Gastroesophageal sphincter (tissue), 4 donors: ENCODE measurements at regions not wholly inside any gene's neighbourhood (a gene's known extent, or its start where the extent isn't known, plus 50 kb on each side); places are given as distances from the start of the nearest gene placed in this dataset.

Source experiments
- ATAC-seq: fragments of 150-250 bp; one replicate; pipeline ENCODE4 v1.9.1; 2016; ENCODE audit warnings: mild to moderate bottlenecking, moderate library complexity
- H3K27ac ChIP-seq, 4 donors: fragments of 200-600 bp; sonication (generic) in 3 of 4; 1 replicate in 3 of 4; 2 replicates in 1 of 4; pipeline ENCODE4 v1.5.1; 2016 to 2019
- H3K27me3 ChIP-seq: fragments of 200-600 bp; sonication (generic); one replicate; pipeline ENCODE4 v1.5.1; 2019
- H3K36me3 ChIP-seq, 2 donors: fragments of 200-600 bp; sonication (generic); one replicate each; pipeline ENCODE4 v1.5.1; 2019; ENCODE audit warnings: control low read depth in 1 of 2
- H3K4me1 ChIP-seq, 3 donors: fragments of 200-600 bp; sonication (generic); 1 replicate in 2 of 3; 2 replicates in 1 of 3; pipeline ENCODE4 v1.5.1; 2016 to 2019; ENCODE audit warnings: control low read depth in 2 of 3
- H3K4me3 ChIP-seq, 2 donors: fragments of 200-600 bp; sonication (generic); one replicate each; pipeline ENCODE4 v1.5.1; 2019; ENCODE audit warnings: mild to moderate bottlenecking in 1 of 2, moderate library complexity in 1 of 2
- H3K9me3 ChIP-seq, 3 donors: fragments of 200-600 bp; sonication (generic); one replicate each; pipeline ENCODE4 v1.5.1; 2017 to 2019; ENCODE audit warnings: control low read depth in 2 of 3
- CTCF ChIP-seq, 4 experiments: fragments of 200-600 bp in 2 of 4; fragments of 450-650 bp in 2 of 4; sonication (generic) in 1 of 4; IDR thresholded peaks; one replicate each; pipeline ENCODE4 v1.5.1; 2017 to 2019; ENCODE audit warnings: antibody characterized with exemption in 4 of 4, mild to moderate bottlenecking in 2 of 4, moderate library complexity in 2 of 4
- EP300 ChIP-seq: sonication (generic); formaldehyde crosslinking; IDR thresholded peaks from one replicate; pipeline ENCODE4 v1.6.1; 2017; ENCODE audit warnings: antibody characterized with exemption, mild to moderate bottlenecking
- POLR2A ChIP-seq, 2 donors: fragments of 450-650 bp; IDR thresholded peaks; one replicate each; pipeline ENCODE4 v1.6.1; 2017; ENCODE audit warnings: antibody characterized with exemption in 2 of 2, mild to moderate bottlenecking in 2 of 2, moderate library complexity in 1 of 2
- POLR2AphosphoS5 ChIP-seq: sonication (generic); formaldehyde crosslinking; IDR thresholded peaks from one replicate; pipeline ENCODE4 v1.6.1; 2017; ENCODE audit warnings: antibody characterized with exemption
- WGBS, 2 donors: methylation state at CpG; one replicate each; pipeline ENCODE4 v1.1.5; 2018; ENCODE audit warnings: low coverage in 1 of 2; 5-methylcytosine and 5-hydroxymethylcytosine counted together

GRCh38 chr3:76463501-76463900, 576.4 kb upstream of the ROBO2 start:
- Histone ChIP-seq H3K4me1 (no peaks in the 10 kb centered on the region), H3K9me3 (no peaks in the 10 kb centered on the region), H3K4me3 (no peak overlapping the region), H3K36me3 (no peaks in the 10 kb centered on the region), H3K27ac (no peak overlapping the region), H3K27me3 (no peaks in the 10 kb centered on the region)
- WGBS, 2 donors: 79 to 83% methylated on average over 3 to 4 of the region's 4 CpGs
- ATAC-seq: no peak
- TF ChIP-seq POLR2AphosphoS5 (no peak), EP300 (no peak), POLR2A (IDR thresholded peaks at IDR 0.05) (no peak), CTCF (IDR thresholded peaks at IDR 0.05) (no peak)

- H3K27ac ChIP-seq: no peak overlapping the region
- no peaks in the 10 kb centered on the region for H3K9me3 ChIP-seq
- H3K4me3 ChIP-seq: no peak overlapping the region
- WGBS, 2 donors: no CpG with 5 or more reads among the region's 2 CpGs
- ATAC-seq: no peak
- no peaks in the 10 kb centered on the region for H3K4me1 ChIP-seq
- no peaks in the 10 kb centered on the region for H3K27me3 ChIP-seq
- H3K36me3 ChIP-seq: no peaks in the 10 kb centered on the region
- no peak for TF ChIP-seq CTCF (IDR thresholded peaks at IDR 0.05)
- TF ChIP-seq POLR2AphosphoS5: no peak
- no peak for TF ChIP-seq POLR2A (IDR thresholded peaks at IDR 0.05)
- no peak for TF ChIP-seq EP300
Measured at GRCh38 chr3:76470285-76470684, 569.6 kb upstream of the ROBO2 start.

- TF ChIP-seq POLR2A (IDR thresholded peaks at IDR 0.05) (no peak), POLR2AphosphoS5 (no peak), EP300 (no peak), CTCF (IDR thresholded peaks at IDR 0.05) (no peak)
- Histone ChIP-seq H3K4me3 (no peak overlapping the region), H3K27ac (no peak overlapping the region), H3K27me3 (no peaks in the 10 kb centered on the region), H3K4me1 (no peaks in the 10 kb centered on the region), H3K9me3 (no peaks in the 10 kb centered on the region), H3K36me3 (no peaks in the 10 kb centered on the region)
- no peak for ATAC-seq
- 61 to 80% methylated on average over 1 to 5 of the region's 9 CpGs for WGBS, 2 donors
Measured at GRCh38 chr3:76474632-76475031, 565.3 kb upstream of the ROBO2 start.

- TF ChIP-seq POLR2A (IDR thresholded peaks at IDR 0.05) (no peak), EP300 (no peak), CTCF (IDR thresholded peaks at IDR 0.05) (no peak), POLR2AphosphoS5 (no peak)
- no peak for ATAC-seq
- Histone ChIP-seq H3K36me3 (no peaks in the 10 kb centered on the region), H3K4me3 (no peak overlapping the region), H3K4me1 (no peaks in the 10 kb centered on the region), H3K9me3 (no peaks in the 10 kb centered on the region), H3K27ac (no peak overlapping the region), H3K27me3 (no peaks in the 10 kb centered on the region)
- WGBS, 2 donors: 6 to 43% methylated on average over 1 of the region's 1 CpG
Measured at GRCh38 chr3:76479161-76479650, 560.7 kb upstream of the ROBO2 start.

- H3K9me3 ChIP-seq: peaks cover 0 to 6% (median 0%) of the 10 kb centered on the region in 3 donors
- 82 to 83% methylated on average over 4 of the region's 4 CpGs for WGBS, 2 donors
- no peak overlapping the region for H3K27ac ChIP-seq
- no peak overlapping the region for H3K4me3 ChIP-seq
- TF ChIP-seq CTCF (IDR thresholded peaks at IDR 0.05): no peak
- no peak for TF ChIP-seq POLR2A (IDR thresholded peaks at IDR 0.05)
- TF ChIP-seq POLR2AphosphoS5: no peak
- TF ChIP-seq EP300: no peak
- no peaks in the 10 kb centered on the region for H3K4me1 ChIP-seq
- no peaks in the 10 kb centered on the region for H3K27me3 ChIP-seq
- no peak for ATAC-seq
- H3K36me3 ChIP-seq: no peaks in the 10 kb centered on the region
Measured at GRCh38 chr3:76482510-76482909, 557.4 kb upstream of the ROBO2 start.
